WTC11 (cell line): ENCODE measurements at regions not wholly inside any gene's neighbourhood (a gene's known extent, or its start where the extent isn't known, plus 50 kb on each side); places are given as distances from the start of the nearest gene placed in this dataset.

ENCODE experiments used
- GABPB1 ChIP-seq: sonication (generic); formaldehyde crosslinking; IDR thresholded peaks from 2 replicates; pipeline ENCODE4 v1.8.1; 2023; ENCODE audit warnings: mild to moderate bottlenecking, missing genetic modification reagents
- TF ChIP-seq, protein P1 (sequence below): sonication (generic); formaldehyde crosslinking; IDR thresholded peaks from 2 replicates; pipeline ENCODE4 v1.8.0; 2022; ENCODE audit warnings: mild to moderate bottlenecking, missing genetic modification reagents

DNA sequence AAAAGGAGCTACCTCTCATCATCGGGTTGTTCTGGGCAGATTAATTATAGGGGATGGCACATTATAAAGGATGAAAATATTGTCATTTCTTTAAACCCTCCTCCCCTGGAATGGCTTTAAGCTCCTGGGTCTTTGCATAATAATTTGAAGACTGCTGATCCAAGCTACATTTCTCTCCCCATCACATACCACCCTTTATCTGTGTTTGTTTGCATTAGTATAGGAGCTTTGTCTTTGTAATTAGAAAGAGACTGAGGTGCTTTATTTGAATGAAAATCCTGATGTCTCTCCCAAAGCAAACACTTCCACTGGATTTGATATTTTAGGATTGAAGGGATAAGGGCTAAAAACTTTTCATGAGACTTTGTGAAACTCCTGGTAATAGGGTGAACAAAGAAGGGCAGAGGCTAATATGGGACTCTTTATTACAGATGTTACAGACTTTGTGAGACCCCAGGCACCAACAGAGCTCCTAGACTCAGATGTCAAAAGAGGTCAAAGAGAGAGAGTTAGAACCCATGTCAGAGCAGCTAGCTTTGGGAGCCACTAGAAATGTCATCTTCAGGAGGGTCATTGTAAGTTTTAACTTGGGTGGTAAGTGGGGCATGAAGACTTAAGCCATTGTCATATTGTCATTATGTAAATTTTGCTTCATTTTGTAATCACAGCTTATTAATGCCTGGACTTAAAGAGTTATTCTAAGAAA, 75.3 kb upstream of the RXFP2 start:
- TF ChIP-seq, protein P1, sequence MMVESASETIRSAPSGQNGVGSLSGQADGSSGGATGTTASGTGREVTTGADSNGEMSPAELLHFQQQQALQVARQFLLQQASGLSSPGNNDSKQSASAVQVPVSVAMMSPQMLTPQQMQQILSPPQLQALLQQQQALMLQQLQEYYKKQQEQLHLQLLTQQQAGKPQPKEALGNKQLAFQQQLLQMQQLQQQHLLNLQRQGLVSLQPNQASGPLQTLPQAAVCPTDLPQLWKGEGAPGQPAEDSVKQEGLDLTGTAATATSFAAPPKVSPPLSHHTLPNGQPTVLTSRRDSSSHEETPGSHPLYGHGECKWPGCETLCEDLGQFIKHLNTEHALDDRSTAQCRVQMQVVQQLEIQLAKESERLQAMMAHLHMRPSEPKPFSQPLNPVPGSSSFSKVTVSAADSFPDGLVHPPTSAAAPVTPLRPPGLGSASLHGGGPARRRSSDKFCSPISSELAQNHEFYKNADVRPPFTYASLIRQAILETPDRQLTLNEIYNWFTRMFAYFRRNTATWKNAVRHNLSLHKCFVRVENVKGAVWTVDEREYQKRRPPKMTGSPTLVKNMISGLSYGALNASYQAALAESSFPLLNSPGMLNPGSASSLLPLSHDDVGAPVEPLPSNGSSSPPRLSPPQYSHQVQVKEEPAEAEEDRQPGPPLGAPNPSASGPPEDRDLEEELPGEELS (CRISPR knock-in tag): no peak
- TF ChIP-seq GABPB1 (CRISPR knock-in tag): no peak
